HepG2 (cell line): ENCODE measurements at regions not wholly inside any gene's neighbourhood (a gene's known extent, or its start where the extent isn't known, plus 50 kb on each side); places are given as distances from the start of the nearest gene placed in this dataset.

Experiments used
- CSRNP1 ChIP-seq: sonication (generic); formaldehyde crosslinking; IDR thresholded peaks from 2 replicates; pipeline ENCODE4 v1.8.1; 2023; ENCODE audit warnings: mild to moderate bottlenecking, missing genetic modification reagents
- CTCF ChIP-seq: sonication (generic); formaldehyde crosslinking; IDR thresholded peaks from 2 replicates; pipeline ENCODE4 v1.5.0; 2020; ENCODE audit warnings: mild to moderate bottlenecking, missing genetic modification reagents, moderate library complexity
- POLR2A ChIP-seq, 2 experiments: IDR thresholded peaks; 2 replicates each; pipeline ENCODE4 v1.6.1; 2011; ENCODE audit warnings: low read depth in 2 of 2, low read length in 2 of 2, mild to moderate bottlenecking in 1 of 2, moderate library complexity in 1 of 2; ENCODE audit not compliant: insufficient read depth in 1 of 2

- TF ChIP-seq CSRNP1 (CRISPR knock-in tag) (no peak), CTCF (CRISPR knock-in tag) (no peak), POLR2A (IDR thresholded peaks at IDR 0.05; ENCODE audit: insufficient read depth in 1 of 2, low read depth in 2 of 2, low read length in 2 of 2) (no peak)
Observed at GRCh38 chr4:84243685-84244084, 255.4 kb downstream of the NKX6-1 start.
